ENCODE measurements at regions not wholly inside any gene's neighbourhood (a gene's known extent, or its start where the extent isn't known, plus 50 kb on each side); places are given as distances from the start of the nearest gene placed in this dataset.

DNA sequence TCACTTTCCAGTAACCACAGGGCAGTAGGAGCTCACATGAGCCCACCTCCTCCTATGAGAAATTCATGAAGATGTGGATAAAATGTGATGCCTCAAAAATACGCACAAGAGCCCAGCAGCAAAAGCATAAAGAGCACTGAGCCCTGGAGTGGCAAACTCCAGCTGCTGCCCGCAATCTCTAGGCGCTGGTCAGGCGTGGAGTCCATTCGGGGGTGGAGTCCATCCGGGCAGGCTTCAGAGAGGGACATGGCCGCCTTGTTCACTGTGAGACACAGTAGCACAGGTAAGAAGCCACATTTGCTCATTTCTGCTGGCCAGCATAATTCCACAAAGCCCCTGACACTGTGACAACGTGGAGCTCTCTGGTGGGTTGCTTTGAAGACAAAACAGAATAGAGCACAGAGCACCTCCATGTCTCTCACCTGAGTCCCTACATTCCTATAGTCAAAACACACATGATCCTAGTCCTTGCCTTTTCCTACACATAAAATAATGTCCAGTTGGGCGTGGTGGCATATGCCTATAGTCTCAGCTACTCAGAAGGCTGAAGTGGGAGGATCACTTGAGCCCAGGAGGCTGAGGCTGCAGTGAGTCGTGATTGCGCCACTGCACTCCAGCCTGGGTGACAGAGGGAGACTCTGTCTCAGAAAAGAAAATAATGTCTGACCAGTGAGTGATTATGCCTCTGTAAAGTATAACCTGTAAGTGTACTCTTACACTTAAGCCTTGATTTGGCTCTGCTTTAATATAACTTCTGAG is 365.2 kb downstream of the GADD45G start:
- no peak for DNase-seq (ENCODE audit: low spot score)

DNA sequence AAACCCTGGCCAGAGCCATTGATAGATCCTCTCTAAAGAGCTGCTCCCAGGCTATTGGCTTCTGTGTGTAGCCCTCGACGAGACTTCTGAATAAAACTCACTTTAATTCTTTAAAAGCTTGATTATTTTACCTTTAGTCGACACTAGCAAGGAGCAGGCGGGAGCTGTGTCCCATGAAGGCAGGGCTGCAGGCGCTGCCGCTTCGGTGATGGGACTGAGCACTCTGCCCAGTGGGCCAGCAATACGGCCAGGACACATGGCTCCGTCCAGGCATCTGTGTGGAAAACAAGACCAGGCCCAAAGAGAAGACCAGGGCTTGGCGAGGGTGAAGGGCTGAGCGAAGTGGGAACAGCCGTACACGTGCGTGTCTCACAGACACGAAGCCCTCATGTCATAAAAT is 365.9 kb downstream of the GADD45G start:
- no peak for DNase-seq (ENCODE audit: low spot score)

DNA sequence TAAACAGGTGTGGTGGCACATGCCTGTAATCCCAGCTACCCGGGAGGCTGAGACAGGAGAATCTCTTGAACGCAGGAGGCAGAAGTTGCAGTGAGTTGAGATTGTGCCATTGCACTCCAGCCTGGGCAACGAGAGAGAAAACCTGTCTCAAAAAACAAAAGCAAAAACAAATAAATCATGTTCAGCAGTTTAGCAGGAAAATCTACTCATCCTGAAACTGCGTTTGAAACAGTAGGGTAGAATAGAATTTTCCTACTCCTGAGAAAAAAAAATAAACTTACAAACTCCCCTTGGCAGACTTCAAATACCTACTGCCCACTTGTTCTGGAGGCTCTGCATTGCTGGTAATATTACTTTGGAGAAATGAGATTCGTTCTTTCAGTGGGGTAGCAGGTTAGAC is 367.7 kb downstream of the GADD45G start:
- no peak for DNase-seq (ENCODE audit: low spot score)

DNA sequence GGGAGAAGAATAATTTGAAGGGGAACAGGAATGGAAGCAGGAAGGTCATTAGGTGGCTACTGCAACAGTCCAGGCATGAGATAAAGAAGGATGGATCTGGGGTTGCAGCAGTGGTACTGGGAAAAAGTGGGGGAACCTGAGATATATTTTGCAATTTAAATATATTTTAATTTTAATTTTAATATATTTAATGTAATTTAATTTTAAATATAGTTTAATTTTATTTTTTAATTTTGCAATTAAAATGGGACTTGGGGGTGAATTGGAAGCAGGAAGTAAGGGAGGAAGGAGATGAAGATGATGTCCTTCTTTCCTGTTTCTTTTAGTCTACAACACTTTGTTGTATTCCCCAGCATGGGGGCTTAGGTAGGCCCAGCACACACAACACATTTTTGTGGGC is 369.8 kb downstream of the GADD45G start:
- DNase-seq (ENCODE audit: low spot score): no peak

DNA sequence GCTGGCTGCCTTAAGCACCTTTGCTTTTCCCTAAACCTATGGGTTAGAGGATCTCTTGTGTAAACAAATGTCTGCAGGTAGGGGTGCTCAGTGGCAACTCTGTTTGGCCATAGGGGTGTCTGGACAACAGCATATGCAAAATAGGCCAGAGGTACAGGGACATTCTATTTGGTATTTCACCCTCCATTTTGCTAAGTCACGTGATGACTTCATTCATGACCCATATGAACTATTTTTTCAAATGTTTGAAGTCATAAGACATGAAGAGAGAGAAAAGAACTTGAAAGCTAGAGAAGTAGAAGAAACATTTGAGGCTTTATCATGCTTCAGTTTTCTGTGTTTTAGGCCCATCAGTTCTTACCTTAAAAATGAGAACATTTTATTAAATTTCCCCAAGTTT is 370.2 kb downstream of the GADD45G start:
- no peak for DNase-seq (ENCODE audit: low spot score)

DNA sequence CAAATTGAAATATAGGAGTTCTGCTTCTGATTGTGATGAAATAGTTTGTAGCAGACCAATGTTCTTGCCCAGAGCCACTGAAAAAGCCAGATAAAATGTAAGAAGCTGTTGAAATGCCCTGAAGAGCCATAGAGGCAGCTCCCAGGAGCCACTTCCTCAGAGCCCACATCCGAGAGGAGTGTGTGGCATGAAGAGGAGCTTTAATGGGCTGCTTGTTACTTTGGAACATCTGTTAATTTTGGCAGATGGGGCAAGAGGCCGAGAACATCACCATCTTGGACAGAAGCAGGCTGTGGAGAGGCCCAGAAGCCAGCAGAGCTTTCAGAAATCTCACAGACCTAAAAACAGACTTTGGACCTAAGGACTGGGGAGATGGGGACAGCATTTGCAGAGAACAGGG is 370.8 kb downstream of the GADD45G start:
- no peak for DNase-seq (ENCODE audit: low spot score)

DNA sequence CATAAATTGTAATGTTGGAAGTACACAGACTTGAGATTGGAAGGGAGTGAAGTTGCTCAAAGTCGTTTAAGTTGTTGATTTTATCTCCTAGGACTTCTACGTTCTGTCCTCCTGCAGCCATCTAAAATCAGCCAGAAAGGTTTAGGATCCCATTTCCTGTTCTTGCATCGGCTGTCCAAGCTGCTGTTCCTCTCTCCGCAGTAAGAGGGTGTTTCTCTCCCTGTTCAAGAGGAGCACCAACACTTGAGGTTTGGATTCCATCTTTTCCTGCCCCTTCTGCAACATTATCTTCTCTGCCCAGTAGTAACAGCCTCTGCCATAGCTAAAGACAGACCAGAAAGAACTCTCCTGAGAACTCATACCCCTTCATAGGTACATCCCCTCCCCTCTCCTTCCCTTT is 373.4 kb downstream of the GADD45G start:
- DNase-seq (ENCODE audit: low spot score): peak; percentile 36

DNA sequence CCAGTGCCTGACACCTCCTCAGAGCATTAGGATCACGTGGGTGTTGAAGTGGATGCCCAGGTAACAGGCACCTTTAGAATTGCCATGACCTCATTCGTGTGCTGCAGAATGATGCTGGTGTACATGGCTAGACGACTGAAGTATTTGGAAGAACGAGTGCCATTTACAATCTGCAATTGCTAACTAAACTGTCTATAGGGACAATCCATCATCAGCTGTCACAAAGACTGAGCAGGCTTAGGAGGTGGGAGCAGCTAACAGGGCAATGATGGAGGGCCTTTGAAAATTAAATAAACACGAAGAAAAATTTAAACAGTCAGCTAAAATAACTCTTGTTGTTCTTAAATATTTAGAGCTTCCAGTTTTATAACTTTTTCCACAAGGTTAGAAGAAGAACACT is 375.8 kb downstream of the GADD45G start:
- DNase-seq (ENCODE audit: low spot score): no peak

DNA sequence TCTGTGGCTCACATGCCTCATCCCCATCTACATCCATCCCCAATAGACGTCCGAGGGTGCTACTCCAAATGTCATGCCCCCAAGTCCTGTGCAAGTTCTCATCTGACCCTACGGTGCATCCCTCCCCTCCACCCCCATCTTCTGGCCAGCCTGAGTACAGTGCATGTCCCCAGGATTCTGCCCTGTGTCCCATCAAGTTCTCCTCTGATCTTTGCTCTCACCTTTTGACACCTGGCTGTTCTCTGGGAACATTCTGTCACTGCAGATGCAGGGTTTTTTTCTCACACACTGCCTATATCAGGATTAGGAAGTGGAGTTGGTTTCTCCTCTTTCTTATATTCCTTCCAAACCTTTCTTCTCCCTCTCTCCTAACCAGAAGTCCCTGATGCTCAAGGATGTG is 377.2 kb downstream of the GADD45G start:
- no peak for DNase-seq (ENCODE audit: low spot score)

DNA sequence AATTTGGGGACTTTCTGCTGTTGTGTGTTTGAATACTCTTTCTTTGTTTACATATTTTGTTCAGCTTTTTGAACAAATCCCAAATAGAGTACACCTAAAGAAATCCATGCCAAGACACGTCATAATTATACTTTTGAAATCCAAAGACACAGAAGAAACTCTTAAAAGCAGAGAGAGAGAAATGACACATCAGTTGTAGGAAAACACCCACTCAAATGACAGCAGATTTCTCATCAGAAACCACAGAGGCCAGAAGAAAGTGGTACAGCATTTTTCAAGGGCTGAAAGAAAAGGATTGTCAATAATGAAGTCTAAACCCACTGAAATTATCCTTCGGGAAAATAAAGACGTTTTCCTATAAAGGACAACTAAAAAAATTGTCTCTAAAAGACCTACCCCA is 378.6 kb downstream of the GADD45G start:
- no peak for DNase-seq (ENCODE audit: low spot score)

DNA sequence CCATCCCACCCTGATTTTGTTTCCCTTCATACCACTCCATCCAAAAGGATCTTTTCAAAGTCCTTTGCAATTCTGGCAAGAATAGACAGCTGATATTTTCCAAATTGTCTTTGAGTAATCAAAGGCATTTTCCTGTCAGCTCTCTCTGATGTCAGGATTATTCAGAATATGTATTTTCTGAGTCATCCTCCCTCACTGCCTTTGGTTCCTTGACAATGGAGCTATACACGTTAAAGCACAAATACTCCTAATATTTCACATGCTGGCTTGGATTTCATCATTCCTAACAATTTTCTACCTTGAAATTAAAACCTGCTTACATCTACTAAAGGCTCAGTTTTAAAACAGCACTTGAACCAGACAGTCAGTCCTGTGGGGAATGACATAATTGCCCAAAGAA is 379.4 kb downstream of the GADD45G start:
- DNase-seq (ENCODE audit: low spot score): peak; percentile 29

DNA sequence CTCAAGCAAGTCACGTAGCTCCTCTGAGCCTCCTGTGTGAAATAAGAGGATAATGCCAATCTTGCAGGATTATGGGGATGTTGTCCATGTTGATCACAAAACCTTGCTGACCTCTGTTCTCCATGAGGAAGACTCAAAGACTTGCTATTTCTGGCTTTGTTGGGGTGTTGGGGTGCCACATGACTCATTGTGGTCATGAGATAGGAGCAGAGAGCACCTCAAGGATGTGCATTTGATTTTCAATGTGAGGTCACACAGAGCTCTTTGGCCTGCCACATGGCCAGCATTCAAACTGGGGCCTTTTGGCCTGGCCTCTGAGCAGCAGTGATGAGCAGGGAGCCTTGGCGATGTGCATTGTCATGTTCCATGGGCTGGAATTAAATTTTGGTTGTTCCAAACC is 380.3 kb downstream of the GADD45G start:
- DNase-seq (ENCODE audit: low spot score): no peak

DNA sequence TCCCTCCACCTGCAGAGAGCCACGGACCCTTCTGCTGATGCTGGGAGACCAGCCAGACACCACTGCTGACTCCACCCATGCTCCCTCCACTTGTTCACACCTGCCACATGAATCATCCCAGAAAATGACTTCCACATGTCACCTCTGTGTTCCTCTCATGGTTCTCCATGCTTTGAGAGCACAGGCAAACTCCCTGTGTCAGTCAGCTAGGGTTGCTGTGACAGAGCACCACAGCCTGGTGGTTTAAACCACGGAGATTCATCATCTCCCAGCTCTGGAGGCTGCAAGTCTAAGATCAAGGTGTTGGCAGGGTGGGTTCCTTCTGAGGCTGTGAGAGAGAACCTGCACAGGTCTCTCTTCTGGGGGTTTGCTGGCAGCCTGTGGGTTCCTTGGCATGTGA is 381.4 kb downstream of the GADD45G start:
- DNase-seq (ENCODE audit: low spot score): no peak

DNA sequence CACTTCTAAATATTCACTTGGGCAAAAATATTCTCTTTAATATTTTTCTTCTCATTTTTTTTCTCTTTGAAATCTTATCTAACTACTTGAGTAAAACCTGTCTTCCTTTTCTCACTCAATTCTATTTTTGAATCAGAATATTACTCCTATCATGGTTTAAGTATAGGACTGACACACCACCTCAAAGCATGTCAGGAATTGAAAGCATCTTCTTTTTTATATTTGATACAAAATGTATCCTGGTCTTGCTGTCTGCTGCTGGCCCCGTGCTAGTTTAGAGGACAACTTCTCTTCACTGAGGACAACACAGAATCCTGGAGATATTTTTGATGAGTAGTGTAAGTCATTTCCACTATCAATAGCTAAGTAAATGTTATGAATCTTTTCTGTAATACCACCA is 383.6 kb downstream of the GADD45G start:
- no peak for DNase-seq (ENCODE audit: low spot score)

DNA sequence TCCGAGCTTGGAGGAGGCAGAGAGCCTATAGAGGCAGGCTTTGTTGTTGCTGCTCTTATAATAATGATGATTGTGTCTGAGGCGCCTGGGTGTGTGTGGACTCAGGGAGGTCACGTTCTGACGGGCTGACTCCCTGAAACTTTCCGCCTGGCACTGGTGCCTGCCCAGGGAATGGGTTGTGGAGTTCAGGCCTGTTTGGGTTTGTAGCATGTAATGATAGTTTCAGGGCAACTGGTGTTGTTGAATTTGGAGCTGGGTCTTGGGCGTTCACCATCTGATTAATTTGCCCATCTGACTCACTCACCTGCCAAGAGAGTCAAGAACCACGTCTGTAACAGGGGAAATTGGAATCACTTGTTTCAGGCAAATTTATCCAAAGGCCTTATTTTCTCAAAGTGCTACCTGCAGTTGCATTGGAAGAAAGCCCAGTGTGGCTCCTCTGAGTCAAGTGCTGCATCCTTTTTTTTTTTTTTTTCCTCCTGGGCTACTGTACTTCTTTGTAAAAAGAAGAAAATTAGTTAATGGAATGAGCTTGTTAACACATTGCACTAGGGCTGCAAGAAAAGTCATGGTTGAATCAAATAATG is 386.5 kb downstream of the GADD45G start:
- DNase-seq (ENCODE audit: low spot score): no peak

DNA sequence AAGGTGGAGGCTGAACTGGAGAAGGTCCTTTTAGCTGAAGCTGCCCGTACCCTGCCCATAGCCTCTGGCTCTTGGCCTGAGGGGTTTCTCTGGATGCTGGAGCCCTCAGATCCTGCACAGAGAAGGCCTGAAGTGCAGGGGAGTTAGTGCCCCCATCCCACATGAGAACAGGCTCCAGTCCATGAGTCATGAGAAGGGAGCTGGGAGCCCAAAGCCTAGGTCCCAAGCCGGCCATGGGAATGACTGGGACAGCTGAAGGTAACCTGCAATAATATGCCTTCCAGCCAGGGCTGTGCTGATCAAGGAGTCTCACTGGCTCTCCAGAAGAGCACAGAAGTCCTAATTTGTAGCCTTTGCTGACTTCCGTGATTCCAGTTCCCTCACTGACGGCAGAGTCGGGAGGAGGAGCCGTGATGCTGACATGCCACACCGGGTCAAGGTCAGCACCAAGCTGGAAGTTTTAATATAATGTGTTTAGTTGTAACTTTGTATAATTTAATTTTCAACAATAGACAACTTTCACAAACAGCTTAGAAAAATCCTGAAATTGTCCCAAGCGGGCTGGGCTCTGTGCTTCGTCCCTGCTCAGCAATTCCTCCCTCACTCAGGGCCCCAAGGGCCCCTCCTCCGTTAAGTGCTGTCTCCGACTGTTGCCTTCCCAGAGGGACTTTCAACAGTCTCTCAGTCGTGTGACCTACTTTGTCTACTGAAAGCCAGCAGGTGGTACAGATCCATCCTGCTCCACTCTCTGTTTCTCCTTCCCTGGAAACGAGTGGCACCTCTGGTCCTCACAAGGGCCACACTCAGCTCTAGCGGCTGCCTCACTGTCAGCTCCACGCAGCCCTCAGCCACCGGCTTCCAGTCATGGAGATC is 387.8 kb downstream of the GADD45G start:
- no peak for DNase-seq (ENCODE audit: low spot score)

DNA sequence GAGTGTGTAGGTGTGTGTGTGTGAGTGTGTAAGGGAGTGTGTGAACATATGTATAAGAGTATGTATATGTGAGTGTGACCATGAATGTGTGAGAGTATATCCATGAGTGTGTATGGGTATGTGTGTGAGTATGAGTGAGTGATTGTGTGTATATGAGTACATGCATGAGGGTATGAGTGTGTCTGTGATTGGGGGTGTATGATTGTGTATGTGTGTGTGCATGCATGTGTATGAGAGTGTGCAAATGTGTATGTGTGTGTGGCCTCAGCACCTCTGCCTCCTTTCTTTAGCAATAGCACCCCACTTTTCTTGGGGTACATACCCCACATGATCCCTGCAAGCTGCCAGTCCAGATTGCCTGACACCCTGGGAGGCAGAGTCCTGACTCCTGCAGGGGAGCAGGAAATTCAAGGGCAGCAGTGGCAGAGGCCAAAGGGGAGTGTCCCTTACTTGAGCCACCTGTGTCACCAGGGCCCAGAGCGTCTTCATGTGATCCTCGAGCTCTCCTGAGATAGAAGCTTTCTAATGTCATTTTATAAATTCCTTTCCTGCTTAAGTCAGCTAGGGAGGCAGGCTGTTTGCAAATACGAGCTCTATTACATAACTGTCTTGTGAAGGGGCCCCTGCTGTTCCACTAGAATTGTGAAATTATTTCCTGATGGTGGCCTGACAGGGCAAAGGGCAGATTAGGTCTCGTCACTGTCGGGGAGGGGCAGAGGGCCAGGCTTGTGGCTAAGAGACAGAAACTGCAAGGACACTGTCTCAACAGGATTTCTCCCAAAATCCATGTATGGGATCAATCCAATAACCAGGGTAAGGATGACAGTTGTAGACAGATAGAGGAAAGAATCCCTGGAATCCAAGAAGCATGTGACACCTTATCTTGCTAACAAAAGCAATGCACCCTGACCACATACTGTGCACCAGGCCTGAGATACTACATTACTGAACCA is 389.1 kb downstream of the GADD45G start:
- DNase-seq (ENCODE audit: low spot score): no peak

DNA sequence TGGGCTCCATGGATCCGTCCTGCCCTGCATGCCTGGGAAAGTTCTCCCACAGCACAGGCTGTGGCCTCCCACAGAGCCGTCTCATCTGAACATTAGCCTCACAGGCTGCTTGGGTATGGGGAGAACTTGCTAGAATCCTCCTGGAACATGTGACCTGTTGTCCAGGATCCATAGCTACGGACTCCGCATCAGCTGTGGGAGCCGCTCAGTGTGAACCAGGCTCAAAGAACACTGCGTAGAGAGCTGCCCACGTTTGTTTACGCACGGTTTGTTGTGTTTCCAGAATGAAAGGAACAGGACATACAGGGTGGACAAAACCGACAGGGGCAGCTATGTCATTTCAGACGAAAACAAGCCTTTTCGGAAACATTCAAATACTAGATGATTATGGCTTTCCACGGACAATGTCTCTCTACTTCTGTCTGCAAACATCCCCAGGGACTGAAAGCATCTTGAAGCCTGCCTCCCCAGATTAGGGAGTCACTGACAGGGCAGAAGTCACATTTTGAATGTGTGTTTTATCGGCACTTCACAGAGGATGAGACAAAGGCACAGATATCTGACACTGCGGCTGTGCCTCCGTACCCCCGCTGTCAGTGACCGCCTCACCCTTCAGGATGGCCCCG is 390.3 kb downstream of the GADD45G start:
- no peak for DNase-seq (ENCODE audit: low spot score)

DNA sequence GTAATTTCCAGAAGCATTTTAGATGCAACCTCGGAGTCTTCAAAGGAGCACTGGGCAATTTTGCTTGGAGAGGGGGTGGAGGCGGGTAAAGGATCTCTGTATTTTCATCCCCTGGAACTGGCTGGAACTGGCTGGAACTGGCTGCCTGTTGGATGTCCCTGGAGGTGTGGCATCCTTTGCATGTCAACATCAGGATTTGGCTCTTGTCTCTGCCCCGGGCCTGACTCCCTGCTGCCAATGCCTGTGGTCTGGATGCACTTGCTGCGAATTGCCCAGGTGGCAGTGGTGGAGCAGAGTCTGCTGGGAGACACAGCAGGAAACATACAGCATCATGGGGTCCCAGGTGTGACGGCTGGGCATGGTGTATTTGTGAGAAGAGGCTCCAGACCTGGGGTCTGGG is 391.3 kb downstream of the GADD45G start:
- no peak for DNase-seq (ENCODE audit: low spot score)

DNA sequence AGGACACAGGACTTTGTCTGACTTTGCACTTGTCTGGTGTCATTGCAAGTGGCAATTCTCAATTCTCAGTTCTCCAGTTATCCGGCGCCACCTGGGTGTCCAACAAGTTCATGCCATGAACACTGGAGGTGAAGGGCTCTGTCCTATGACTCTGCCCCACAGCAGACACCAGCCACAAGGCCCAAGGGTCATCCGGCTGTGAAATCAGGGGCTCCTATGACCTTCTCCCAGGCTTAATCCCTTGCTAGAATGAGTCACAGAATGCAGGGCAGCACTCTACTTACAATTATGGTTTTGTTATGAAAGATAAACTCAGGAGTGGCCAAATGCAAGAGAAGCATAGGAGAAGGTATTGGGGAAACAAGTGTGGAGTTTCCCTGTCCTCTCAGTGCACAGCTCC is 392.0 kb downstream of the GADD45G start:
- no peak for DNase-seq (ENCODE audit: low spot score)

DNA sequence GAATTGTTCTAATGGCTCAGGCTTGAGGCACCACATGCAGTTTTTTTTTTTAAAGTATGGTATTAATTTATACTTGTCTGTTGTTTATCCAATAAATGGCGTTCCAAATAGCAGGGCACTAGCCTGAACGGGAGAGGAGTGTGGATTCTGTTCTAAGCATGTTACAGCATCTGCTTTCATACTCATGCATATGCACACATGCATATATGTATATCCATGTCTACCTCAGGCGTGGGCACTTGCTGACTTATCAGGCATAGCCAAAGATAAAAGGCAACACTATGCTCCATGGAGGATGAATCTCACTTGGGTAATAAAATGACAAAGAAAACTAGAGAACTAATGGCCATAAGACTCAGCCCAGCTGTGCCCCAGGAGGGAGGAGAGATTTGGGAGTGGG is 393.8 kb downstream of the GADD45G start:
- DNase-seq (ENCODE audit: low spot score): no peak

DNA sequence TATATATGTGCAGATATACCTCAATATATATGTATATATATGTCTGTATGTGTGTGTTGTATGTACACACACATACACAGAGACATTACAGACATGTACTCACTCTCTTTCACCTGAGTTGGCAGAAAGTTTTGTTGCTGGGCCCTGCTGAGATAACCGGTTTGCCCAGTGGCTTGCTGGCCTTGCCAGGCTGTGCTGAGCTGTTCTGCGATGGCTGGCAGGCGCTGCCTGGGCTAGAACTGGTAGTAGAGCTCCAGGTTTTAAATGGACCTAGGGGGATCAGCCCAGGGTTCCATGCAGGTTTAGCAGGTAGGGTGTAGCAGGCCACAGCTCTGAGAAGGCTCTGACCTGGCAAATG is 394.3 kb downstream of the GADD45G start:
- no peak for DNase-seq (ENCODE audit: low spot score)
